H1 (cell line): ENCODE measurements at regions not wholly inside any gene's neighbourhood (a gene's known extent, or its start where the extent isn't known, plus 50 kb on each side); places are given as distances from the start of the nearest gene placed in this dataset.

ENCODE experiments used
- CEBPB ChIP-seq: IDR thresholded peaks from 2 replicates; pipeline ENCODE4 v1.6.1; 2012; ENCODE audit warnings: low read depth, low read length
- POU5F1 ChIP-seq: IDR thresholded peaks from 2 replicates; pipeline ENCODE4 v1.6.1; 2011; ENCODE audit warnings: low read depth, mild to moderate bottlenecking, low read length, moderate library complexity
- RAD21 ChIP-seq, 2 experiments: IDR thresholded peaks in 1 of 2; conservative IDR thresholded peaks in 1 of 2; 2 replicates each; pipeline ENCODE4 v1.6.1; 2011; ENCODE audit warnings: low read depth in 2 of 2, low read length in 2 of 2, improper control_type of control experiment in 1 of 2, inconsistent platforms in 1 of 2, mild to moderate bottlenecking in 1 of 2, moderate library complexity in 1 of 2
- SIRT6 ChIP-seq: IDR thresholded peaks from one replicate; pipeline ENCODE4 v1.7.1; 2012; ENCODE audit warnings: low read length, inconsistent platforms
- TEAD4 ChIP-seq: IDR thresholded peaks from 2 replicates; pipeline ENCODE4 v1.6.1; 2012; ENCODE audit warnings: low read depth, low read length, inconsistent platforms, mixed read lengths

- TF ChIP-seq CEBPB (no peak), SIRT6 (no peak), POU5F1 (no peak), RAD21 (IDR thresholded peaks at IDR 0.05 in 1 of 2, conservative IDR thresholded peaks at IDR 0.05 in 1 of 2; ENCODE audit: low read depth in 2 of 2, low read length in 2 of 2) (no peak), TEAD4 (no peak)
These were observed 137.2 kb upstream of the HAAO start (continued) for GRCh38 chr2:42929546-42930024.
